T-helper 2 cell treated with Interferon-gamma antibody and Interleukin-4, amounts not matched to agents 5 μg/mL and 100 μg/mL, for 36 hours (primary cell): ENCODE measurements at regions not wholly inside any gene's neighbourhood (a gene's known extent, or its start where the extent isn't known, plus 50 kb on each side); places are given as distances from the start of the nearest gene placed in this dataset.
"Not testable (repeated sequence)": the region's sequence is repeated elsewhere in the genome, so short reads cannot be mapped to it uniquely, and the experiment has no call there.

Source experiments
- DNase-seq: peaks from one replicate; pipeline ENCODE4 v3.0.0; 2021; ENCODE audit warnings: low spot score
- H3K27ac Mint-ChIP-seq: one replicate; pipeline ENCODE4 v1.8.0; 2021; ENCODE audit warnings: mild to moderate bottlenecking, mixed read lengths
- H3K27me3 Mint-ChIP-seq: one replicate; pipeline ENCODE4 v1.8.0; 2021; ENCODE audit warnings: low read depth, mixed read lengths
- H3K36me3 Mint-ChIP-seq: one replicate; pipeline ENCODE4 v1.8.0; 2021; ENCODE audit warnings: low read depth, mixed read lengths
- H3K4me1 Mint-ChIP-seq: one replicate; pipeline ENCODE4 v1.8.0; 2021; ENCODE audit warnings: low read depth, mixed read lengths
- H3K4me3 Mint-ChIP-seq: one replicate; pipeline ENCODE4 v1.8.0; 2022; ENCODE audit warnings: mild to moderate bottlenecking, moderate library complexity, mixed read lengths
- H3K9me3 Mint-ChIP-seq: one replicate; pipeline ENCODE4 v1.8.0; 2021; ENCODE audit warnings: mixed read lengths

GRCh38 chr7:106562711-106563366, 98.1 kb downstream of the CCDC71L start:
- H3K4me1 Mint-ChIP-seq, result no peaks in the 10 kb centered on the region
- H3K27me3 Mint-ChIP-seq, result no peaks in the 10 kb centered on the region
- H3K4me3 Mint-ChIP-seq, result no peak overlapping the region
- H3K36me3 Mint-ChIP-seq, result no peaks in the 10 kb centered on the region
- no peaks in the 10 kb centered on the region for H3K9me3 Mint-ChIP-seq
- no peak overlapping the region for H3K27ac Mint-ChIP-seq
- DNase-seq, result no peak

- no peak overlapping the region for H3K27ac Mint-ChIP-seq
- no peaks in the 10 kb centered on the region for H3K9me3 Mint-ChIP-seq
- no peaks in the 10 kb centered on the region for H3K4me1 Mint-ChIP-seq
- DNase-seq, result no peak
- no peaks in the 10 kb centered on the region for H3K27me3 Mint-ChIP-seq
- H3K4me3 Mint-ChIP-seq, result no peak overlapping the region
- no peaks in the 10 kb centered on the region for H3K36me3 Mint-ChIP-seq
Measured at GRCh38 chr7:106561666-106562411, 99.1 kb downstream of the CCDC71L start.

GRCh38 chr7:106561151-106561550, 99.8 kb downstream of the CCDC71L start:
- H3K27me3 Mint-ChIP-seq, result no peaks in the 10 kb centered on the region
- no peak for DNase-seq
- no peak overlapping the region for H3K4me3 Mint-ChIP-seq
- no peak overlapping the region for H3K27ac Mint-ChIP-seq
- no peaks in the 10 kb centered on the region for H3K4me1 Mint-ChIP-seq
- no peaks in the 10 kb centered on the region for H3K9me3 Mint-ChIP-seq
- no peaks in the 10 kb centered on the region for H3K36me3 Mint-ChIP-seq

GRCh38 chr7:106560482-106560881, 100.5 kb downstream of the CCDC71L start:
- Mint-ChIP-seq H3K4me1 (no peaks in the 10 kb centered on the region), H3K36me3 (no peaks in the 10 kb centered on the region), H3K9me3 (peaks cover under 1% of the 10 kb centered on the region), H3K27me3 (no peaks in the 10 kb centered on the region), H3K27ac (no peak overlapping the region), H3K4me3 (no peak overlapping the region)
- no peak for DNase-seq

- H3K4me1 Mint-ChIP-seq, H3K9me3 Mint-ChIP-seq, H3K27me3 Mint-ChIP-seq, H3K4me3 Mint-ChIP-seq, DNase-seq, H3K36me3 Mint-ChIP-seq, H3K27ac Mint-ChIP-seq: not testable (repeated sequence)
Measured at GRCh38 chr7:106556244-106556643, 104.7 kb downstream of the CCDC71L start.

- H3K27me3 Mint-ChIP-seq, H3K9me3 Mint-ChIP-seq, H3K36me3 Mint-ChIP-seq, DNase-seq, H3K4me3 Mint-ChIP-seq, H3K4me1 Mint-ChIP-seq, H3K27ac Mint-ChIP-seq: not testable (repeated sequence)
Measured at GRCh38 chr7:106554623-106555022, 106.3 kb downstream of the CCDC71L start.

GRCh38 chr7:106553446-106553836, 107.5 kb downstream of the CCDC71L start:
- DNase-seq, result no peak
- H3K4me1 Mint-ChIP-seq, result no peaks in the 10 kb centered on the region
- no peak overlapping the region for H3K27ac Mint-ChIP-seq
- H3K9me3 Mint-ChIP-seq, result peaks cover 7% of the 10 kb centered on the region
- peaks cover 6% of the 10 kb centered on the region for H3K27me3 Mint-ChIP-seq
- H3K36me3 Mint-ChIP-seq, result no peaks in the 10 kb centered on the region
- no peak overlapping the region for H3K4me3 Mint-ChIP-seq

GRCh38 chr7:106552645-106553445, 108.1 kb downstream of the CCDC71L start:
- H3K27me3 Mint-ChIP-seq, result peaks cover 6% of the 10 kb centered on the region
- no peaks in the 10 kb centered on the region for H3K36me3 Mint-ChIP-seq
- no peak overlapping the region for H3K4me3 Mint-ChIP-seq
- DNase-seq, result no peak
- H3K27ac Mint-ChIP-seq, result no peak overlapping the region
- H3K9me3 Mint-ChIP-seq, result peaks cover 7% of the 10 kb centered on the region
- no peaks in the 10 kb centered on the region for H3K4me1 Mint-ChIP-seq

- no peak overlapping the region for H3K4me3 Mint-ChIP-seq
- H3K27ac Mint-ChIP-seq, result no peak overlapping the region
- H3K4me1 Mint-ChIP-seq, result no peaks in the 10 kb centered on the region
- DNase-seq, result no peak
- H3K27me3 Mint-ChIP-seq, result peaks cover 6% of the 10 kb centered on the region
- no peaks in the 10 kb centered on the region for H3K36me3 Mint-ChIP-seq
- peaks cover 7% of the 10 kb centered on the region for H3K9me3 Mint-ChIP-seq
Measured at GRCh38 chr7:106551936-106552335, 109.0 kb downstream of the CCDC71L start.

GRCh38 chr7:106548491-106548890, 112.5 kb downstream of the CCDC71L start:
- Mint-ChIP-seq H3K4me1 (peaks cover 11% of the 10 kb centered on the region), H3K27me3 (peaks cover 6% of the 10 kb centered on the region), H3K27ac (no peak overlapping the region), H3K36me3 (no peaks in the 10 kb centered on the region), H3K4me3 (no peak overlapping the region), H3K9me3 (no peaks in the 10 kb centered on the region)
- DNase-seq, result no peak

- Mint-ChIP-seq H3K4me3 (no peak overlapping the region), H3K27me3 (peaks cover 5% of the 10 kb centered on the region), H3K4me1 (peaks cover 20% of the 10 kb centered on the region), H3K9me3 (no peaks in the 10 kb centered on the region), H3K36me3 (no peaks in the 10 kb centered on the region), H3K27ac (peak overlapping the region; percentile 23)
- DNase-seq, result peak; percentile 47
Measured at GRCh38 chr7:106545275-106545674, 115.7 kb downstream of the CCDC71L start.

GRCh38 chr7:106543221-106543757, 117.7 kb downstream of the CCDC71L start:
- no peak for DNase-seq
- Mint-ChIP-seq H3K9me3 (no peaks in the 10 kb centered on the region), H3K36me3 (no peaks in the 10 kb centered on the region), H3K27me3 (peaks cover 2% of the 10 kb centered on the region), H3K4me1 (peaks cover 20% of the 10 kb centered on the region), H3K4me3 (no peak overlapping the region), H3K27ac (peak overlapping the region; percentile 7)

- H3K4me1 Mint-ChIP-seq, result peaks cover 23% of the 10 kb centered on the region
- no peaks in the 10 kb centered on the region for H3K9me3 Mint-ChIP-seq
- no peaks in the 10 kb centered on the region for H3K36me3 Mint-ChIP-seq
- peak overlapping the region; percentile 1 for H3K4me3 Mint-ChIP-seq
- peak; percentile 23 for DNase-seq
- H3K27ac Mint-ChIP-seq, result peak overlapping the region; percentile 17
- H3K27me3 Mint-ChIP-seq, result peaks cover 2% of the 10 kb centered on the region
Measured at GRCh38 chr7:106542550-106543220, 118.3 kb downstream of the CCDC71L start.
